ENCODE measurements at regions not wholly inside any gene's neighbourhood (a gene's known extent, or its start where the extent isn't known, plus 50 kb on each side); places are given as distances from the start of the nearest gene placed in this dataset.

- peak; percentile 92 for DNase-seq
Measured at GRCh38 chr15:70293591-70294470, 196.1 kb upstream of the TLE3 start.

DNA sequence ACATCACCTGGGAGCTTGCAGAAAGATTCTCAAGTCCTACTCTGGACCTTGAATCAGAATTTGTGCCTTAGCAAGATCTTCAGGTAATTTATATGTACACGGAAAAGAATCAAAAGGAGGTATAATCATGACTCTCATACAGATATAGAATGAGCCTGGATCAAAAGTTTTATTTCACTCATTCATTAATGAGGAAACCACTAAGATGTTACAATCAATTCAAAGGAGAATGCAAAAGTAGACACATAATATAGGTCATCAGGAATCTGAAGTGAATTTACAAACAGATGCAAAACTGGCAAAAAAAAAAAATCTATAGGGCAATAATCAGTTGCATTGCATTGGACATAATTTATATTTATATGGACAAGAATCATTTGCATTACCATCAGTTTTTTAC, 195.4 kb upstream of the TLE3 start:
- DNase-seq = no peak

- DNase-seq = no peak
Measured at GRCh38 chr15:70292076-70292760, 194.5 kb upstream of the TLE3 start.

DNA sequence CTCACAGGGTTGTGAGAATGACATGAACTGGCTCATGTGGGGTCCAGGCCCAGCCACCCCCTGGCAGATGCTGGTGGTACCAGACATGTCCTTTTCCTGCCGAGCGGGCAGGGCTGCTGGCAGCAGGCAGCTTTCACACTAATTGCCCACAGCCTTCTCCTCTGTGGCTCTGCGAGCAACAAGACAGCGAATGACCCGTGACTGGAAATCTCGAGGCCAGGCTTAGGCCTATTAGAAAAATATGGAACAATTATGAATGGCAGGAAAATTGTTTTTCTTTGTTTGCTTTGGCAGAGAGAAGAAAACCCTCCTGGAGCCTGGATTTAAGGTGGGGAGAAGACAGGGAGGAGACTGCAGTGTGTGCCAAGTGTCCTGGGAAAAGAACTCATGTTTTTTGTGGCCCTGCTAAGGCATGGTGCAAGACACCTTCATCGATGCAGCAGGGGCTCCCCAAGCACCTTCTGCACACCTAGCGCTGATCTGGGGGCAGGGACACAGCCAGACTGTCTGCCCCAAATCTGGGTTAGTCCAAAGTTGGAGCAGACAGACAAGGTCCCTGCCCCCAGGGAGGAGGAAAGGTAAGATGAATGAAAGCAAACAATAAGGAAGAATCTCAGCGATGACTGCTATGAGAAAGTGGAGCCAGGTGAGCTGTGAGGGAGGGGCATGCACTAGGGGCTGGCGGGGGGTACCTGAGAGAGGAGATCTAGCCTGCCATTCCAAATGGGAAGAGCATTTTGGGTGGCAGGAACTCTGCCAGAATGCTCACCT, 193.8 kb upstream of the TLE3 start:
- no peak for DNase-seq

GRCh38 chr15:70290708-70291107, 193.0 kb upstream of the TLE3 start:
- no peak for DNase-seq

DNA sequence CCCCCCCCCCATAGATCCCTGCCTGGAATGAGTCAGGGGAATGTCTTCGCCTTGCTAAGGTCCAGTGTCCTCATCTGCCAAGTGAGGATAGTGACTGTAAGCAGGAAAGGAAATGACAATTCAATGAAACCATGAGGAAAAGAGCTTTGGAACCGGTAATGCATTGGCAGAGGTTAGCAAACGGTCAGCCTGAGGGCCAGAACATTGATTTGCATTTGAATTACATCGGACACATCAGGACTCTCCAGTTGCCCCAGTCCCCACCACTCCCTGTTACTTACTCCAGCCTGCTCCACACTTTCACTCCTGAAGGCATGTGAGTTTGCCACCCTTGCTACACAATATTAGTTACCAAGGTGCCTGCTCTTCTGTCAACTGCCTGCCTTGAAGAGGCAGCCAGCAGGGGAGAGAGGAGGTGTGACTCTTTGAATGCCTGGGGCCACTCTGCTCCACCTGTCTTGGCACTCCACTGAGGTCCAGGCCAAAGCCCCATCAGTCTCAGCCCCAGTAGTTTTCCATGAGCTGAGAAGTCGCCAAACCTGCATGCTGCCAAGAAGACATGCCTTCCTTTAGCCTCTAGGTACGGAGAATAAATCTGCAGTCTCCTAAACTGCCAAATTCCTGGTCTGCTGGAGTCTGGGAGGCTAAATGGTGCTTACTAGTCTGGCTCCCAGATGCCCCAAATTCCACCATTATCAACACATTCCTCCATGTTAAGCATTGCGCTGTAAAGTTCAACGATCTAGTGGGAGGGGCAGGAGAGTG, 191.7 kb upstream of the TLE3 start:
- peak; percentile 97 for DNase-seq

DNA sequence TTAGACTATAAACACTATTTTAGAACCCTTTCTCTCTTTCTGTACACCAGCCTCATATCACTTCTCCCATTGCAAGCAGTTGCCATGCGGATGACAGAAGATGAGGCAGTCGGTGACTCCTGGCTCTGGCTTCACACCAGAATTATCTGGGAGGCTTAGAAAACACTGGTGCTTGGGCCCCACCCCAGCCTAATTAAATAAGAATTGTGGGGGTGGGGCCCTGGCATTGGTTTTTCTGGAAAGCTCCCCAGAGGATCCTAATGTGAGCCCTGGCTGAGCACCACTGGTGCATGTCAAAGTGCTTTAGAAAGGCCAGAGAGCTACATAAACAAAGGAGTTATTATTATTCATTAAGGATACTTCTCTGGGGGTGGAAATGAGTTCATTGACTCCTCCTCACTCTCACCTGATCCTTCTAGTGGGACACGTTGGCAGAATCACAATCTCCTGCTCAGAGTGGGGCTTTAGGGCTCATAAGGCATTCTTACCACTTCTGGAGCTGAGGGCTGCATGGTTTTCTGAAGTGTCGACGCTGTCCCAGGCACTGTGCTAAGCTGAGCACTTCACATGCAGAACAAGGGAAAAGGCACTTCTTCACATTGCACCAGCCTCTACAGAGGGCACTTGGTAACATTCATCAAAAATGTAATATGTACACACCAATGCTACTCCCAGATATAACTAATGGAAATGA, 188.5 kb upstream of the TLE3 start:
- DNase-seq = peak; percentile 47

DNA sequence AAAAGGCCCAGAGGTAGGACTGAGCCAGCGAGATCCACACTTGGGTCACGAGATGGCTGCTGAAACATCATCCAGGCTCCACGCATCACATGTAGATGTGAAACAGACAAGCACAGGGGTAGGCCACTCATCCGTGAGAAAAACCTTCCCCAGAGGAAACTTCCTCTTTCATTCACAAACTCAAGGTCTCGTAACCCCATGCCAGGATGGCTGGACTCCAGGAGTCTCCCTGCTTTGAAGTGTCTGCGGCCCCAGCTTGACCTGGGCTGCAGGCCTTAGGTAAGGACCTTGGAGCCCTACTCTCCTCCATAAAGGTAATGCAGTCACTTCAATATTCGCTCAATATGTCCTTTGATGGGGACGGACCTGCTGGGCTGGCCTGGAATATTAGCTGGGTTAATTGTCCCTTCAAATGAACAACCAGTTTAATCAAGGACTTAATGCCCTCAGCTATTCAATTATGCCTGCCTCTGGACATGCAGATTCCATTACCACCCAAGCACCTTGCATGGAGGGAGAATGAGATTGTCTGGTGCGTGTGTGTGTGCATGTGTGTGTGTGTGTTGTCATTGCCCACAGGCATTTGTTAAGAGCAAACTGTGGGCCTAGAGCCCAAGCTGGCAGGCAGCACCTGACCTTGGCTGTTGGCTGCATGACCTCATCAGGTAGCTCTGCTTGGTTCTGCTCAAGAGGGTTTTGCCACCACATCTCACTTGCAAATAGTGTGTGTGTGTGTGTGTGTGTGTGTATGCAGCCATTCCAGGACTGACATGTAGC, 186.9 kb upstream of the TLE3 start:
- DNase-seq = peak; percentile 56

DNA sequence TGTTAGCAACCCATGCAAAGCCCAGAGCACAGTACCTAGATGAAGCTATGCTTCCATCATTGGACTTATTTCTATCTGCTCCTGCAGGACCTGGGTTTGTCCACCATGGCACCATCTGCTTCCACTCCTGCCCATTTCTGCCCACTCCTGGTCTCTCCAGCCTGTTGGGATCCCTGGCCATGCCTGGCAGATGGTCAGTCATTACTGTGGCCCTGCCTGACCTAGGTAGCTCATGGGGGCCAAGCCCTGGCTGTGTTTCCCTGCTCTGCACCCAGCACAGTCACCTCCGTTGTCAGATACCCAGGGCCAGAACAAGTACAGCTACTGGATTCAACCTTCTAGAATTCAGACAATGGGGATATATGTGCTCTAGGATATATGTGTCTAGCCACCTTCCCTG, 185.8 kb upstream of the TLE3 start:
- DNase-seq = no peak

- DNase-seq = peak; percentile 66
Measured at GRCh38 chr15:70281811-70282307, 184.1 kb upstream of the TLE3 start.

DNA sequence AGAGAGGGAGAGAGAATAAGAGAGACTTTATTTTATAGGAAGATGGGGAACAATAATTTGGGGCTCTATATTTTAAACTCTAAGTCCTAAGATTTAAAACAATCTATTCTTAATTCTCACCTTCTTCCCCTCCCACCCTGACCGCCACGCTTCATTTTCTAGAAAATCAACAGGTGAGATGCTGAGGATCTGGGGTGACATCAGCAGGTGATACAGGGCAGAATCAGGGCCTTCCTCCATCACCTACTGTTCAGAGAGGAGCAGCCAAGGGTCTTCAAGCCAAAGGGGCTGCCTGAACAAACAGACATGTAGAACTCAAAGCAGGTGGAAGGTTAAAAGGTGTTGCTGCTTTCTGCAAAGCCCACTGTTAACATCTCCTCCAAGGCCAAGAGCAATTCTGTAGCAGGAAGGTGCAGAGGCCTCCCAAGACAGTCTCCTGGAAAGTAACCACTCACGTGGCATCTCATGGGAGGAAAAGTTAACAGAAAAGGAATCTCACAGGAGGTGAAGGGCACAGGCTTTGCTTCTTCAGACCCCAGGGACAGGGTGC, 183.6 kb upstream of the TLE3 start:
- no peak for DNase-seq

DNA sequence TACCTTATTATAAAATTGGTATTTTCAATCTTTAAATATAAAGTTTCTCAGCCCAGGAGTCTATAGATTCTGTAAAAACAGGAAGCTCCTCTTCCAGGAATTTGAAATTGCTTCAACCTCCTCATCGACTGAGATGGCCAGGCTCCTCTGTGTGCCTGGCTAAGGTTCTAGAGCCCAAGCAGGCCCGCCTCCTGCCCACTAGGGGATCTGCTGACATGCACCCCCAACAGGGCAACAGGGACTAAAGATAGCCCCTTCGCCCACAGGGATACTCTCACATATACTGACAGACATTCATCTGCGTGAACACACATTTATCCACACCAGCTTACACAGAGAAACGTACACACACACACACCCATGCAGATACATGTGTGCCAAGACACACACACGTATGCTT, 183.1 kb upstream of the TLE3 start:
- DNase-seq = no peak

DNA sequence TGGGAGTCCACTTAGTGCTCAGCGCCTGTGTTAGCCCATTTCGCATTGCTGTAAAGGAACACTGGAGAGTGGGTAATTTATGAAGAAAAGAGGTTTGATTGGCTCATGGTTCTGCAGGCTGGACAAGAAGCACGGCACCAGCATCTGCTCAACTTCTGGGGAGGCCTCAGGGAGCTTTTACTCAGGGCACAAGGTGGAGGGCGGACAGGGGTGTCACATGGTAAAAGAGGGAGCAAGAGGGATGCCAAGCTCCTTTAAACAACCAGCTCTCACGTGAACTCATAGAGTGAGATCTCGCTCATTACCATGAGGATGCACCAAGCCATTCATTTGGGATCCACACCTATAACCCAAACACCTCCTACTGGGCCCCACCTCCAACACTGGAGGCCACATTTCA, 181.4 kb upstream of the TLE3 start:
- no peak for DNase-seq

GRCh38 chr15:70278644-70279043, 180.9 kb upstream of the TLE3 start:
- DNase-seq = no peak

GRCh38 chr15:70277556-70277955, 179.8 kb upstream of the TLE3 start:
- no peak for DNase-seq

- no peak for DNase-seq
Measured at GRCh38 chr15:70276401-70276800, 178.7 kb upstream of the TLE3 start.

DNA sequence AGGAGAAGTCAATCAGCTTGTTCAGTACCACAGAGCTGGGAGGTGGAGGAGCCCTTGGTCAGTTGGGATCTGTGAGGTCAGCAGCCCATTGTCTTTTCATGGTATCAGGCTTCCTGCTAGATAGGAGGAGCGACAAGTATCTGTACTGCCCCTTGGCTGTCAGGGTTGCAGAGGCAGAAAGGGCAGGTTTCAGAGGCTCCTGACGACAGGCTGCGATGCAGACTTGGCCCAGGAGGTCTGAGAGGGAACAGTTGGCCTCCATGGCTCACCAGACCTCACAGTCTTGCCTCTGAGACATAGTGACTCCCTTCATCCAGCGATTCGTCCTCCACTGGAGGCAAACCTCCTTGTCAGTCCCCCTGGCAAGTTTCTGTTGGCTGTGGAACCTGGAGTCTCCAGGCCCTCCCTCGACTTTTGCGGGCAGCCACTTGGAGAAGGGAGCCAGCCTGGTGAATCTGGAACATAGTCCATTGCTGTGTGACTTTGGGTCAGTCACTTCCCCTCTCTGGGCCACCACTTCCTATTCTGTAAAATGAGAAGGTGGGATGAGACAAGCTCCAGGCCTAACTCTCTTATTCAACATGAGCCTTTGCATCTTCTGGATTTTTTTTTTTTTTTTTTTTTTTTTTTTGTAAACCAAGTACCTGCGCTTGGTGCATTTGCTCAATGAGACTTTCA, 177.9 kb upstream of the TLE3 start:
- no peak for DNase-seq

DNA sequence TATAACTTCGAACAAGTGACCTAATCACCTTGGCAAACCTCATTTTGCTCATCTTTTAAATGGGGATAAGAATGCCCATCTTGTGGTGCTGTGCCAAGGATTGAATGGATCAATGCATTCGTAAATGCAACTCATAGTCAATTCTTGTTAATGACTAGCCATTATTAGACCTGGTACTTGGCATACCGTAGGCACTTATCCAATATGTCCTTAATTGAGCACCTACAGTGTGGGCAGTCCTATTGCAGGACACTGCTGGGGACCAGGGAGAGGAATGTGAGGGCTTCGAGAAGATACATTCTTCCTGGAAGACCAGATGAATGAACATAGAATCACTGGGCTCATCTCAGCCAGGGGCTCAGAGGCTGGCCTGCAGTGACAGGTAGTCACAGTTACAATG, 177.2 kb upstream of the TLE3 start:
- no peak for DNase-seq

GRCh38 chr15:70274255-70274880, 176.7 kb upstream of the TLE3 start:
- no peak for DNase-seq

GRCh38 chr15:70273808-70274207, 176.1 kb upstream of the TLE3 start:
- DNase-seq = no peak

Data from islet precursor cell (in vitro differentiated cells).